NAMALWA (cell line): ENCODE measurements at regions not wholly inside any gene's neighbourhood (a gene's known extent, or its start where the extent isn't known, plus 50 kb on each side); places are given as distances from the start of the nearest gene placed in this dataset.

Experiments
- DNase-seq: peaks from one replicate; pipeline ENCODE4 v3.0.0-alpha.2; 2015; ENCODE audit warnings: low spot score

- DNase-seq = no peak
Measured at GRCh38 chr10:47231414-47231813, 68.6 kb upstream of the GDF10 start.

- no peak for DNase-seq
Measured at GRCh38 chr10:47233631-47234030, 66.4 kb upstream of the GDF10 start.

GRCh38 chr10:47235484-47235883, 64.5 kb upstream of the GDF10 start:
- no peak for DNase-seq

GRCh38 chr10:47237316-47238260, 62.4 kb upstream of the GDF10 start:
- no peak for DNase-seq

- no peak for DNase-seq
Measured at GRCh38 chr10:47238331-47239095, 61.5 kb upstream of the GDF10 start.

- no peak for DNase-seq
Measured at GRCh38 chr10:47239211-47239610, 60.8 kb upstream of the GDF10 start.

GRCh38 chr10:47240173-47240572, 59.8 kb upstream of the GDF10 start:
- no peak for DNase-seq

- no peak for DNase-seq
Measured at GRCh38 chr10:47241256-47241655, 58.7 kb upstream of the GDF10 start.

GRCh38 chr10:47241946-47242867, 57.8 kb upstream of the GDF10 start:
- DNase-seq = no peak

- DNase-seq = no peak
Measured at GRCh38 chr10:47243356-47243755, 56.6 kb upstream of the GDF10 start.

- DNase-seq = no peak
Measured at GRCh38 chr10:47243791-47244190, 56.2 kb upstream of the GDF10 start.

- no peak for DNase-seq
Measured at GRCh38 chr10:47244560-47245500, 55.2 kb upstream of the GDF10 start.

GRCh38 chr10:47245731-47246350, 54.2 kb upstream of the GDF10 start:
- no peak for DNase-seq

- DNase-seq = no peak
Measured at GRCh38 chr10:47246406-47247147, 53.4 kb upstream of the GDF10 start.

- DNase-seq = no peak
Measured at GRCh38 chr10:47247148-47248059, 52.6 kb upstream of the GDF10 start.

- DNase-seq = no peak
Measured at GRCh38 chr10:47248386-47249090, 51.5 kb upstream of the GDF10 start.

- DNase-seq = no peak
Measured at GRCh38 chr10:47249881-47250280, 50.1 kb upstream of the GDF10 start.
